SK-N-MC (cell line): ENCODE measurements at regions not wholly inside any gene's neighbourhood (a gene's known extent, or its start where the extent isn't known, plus 50 kb on each side); places are given as distances from the start of the nearest gene placed in this dataset.

Experiments
- EZH2 ChIP-seq: fragments of 200-600 bp; sonication (generic); IDR thresholded peaks from one replicate; pipeline ENCODE4 v1.6.1; 2017; ENCODE audit warnings: antibody characterized with exemption
- POLR2AphosphoS5 ChIP-seq: IDR thresholded peaks from 2 replicates; pipeline ENCODE4 v1.6.1; 2012; ENCODE audit warnings: mild to moderate bottlenecking, low read depth, low read length, borderline replicate concordance

GRCh38 chr9:29390859-29391258 is 1817.6 kb upstream of the C9orf72 start:
- TF ChIP-seq EZH2 = no peak
- no peak for TF ChIP-seq POLR2AphosphoS5
